ENCODE measurements at regions not wholly inside any gene's neighbourhood (a gene's known extent, or its start where the extent isn't known, plus 50 kb on each side); places are given as distances from the start of the nearest gene placed in this dataset.

DNA sequence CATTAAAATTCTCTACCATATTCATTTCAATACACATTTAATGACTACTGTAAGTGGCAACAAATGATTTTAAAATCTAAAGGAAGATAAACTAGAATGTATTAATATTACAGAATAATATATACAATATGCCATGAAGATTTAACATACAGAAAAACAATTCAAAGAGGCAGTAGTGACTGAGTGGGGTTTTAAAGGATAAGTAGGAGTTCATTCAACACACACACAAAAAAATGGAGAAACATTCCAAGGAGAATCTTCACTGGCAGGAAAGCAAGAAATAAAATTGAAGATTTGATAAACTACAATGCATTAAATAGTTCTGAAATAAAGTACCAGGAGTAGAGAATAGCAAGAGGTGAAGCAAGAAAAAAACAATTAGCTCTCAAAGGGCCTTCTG is 215.1 kb downstream of the IBTK start:
- TF ChIP-seq, protein P1, sequence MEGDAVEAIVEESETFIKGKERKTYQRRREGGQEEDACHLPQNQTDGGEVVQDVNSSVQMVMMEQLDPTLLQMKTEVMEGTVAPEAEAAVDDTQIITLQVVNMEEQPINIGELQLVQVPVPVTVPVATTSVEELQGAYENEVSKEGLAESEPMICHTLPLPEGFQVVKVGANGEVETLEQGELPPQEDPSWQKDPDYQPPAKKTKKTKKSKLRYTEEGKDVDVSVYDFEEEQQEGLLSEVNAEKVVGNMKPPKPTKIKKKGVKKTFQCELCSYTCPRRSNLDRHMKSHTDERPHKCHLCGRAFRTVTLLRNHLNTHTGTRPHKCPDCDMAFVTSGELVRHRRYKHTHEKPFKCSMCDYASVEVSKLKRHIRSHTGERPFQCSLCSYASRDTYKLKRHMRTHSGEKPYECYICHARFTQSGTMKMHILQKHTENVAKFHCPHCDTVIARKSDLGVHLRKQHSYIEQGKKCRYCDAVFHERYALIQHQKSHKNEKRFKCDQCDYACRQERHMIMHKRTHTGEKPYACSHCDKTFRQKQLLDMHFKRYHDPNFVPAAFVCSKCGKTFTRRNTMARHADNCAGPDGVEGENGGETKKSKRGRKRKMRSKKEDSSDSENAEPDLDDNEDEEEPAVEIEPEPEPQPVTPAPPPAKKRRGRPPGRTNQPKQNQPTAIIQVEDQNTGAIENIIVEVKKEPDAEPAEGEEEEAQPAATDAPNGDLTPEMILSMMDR (IDR thresholded peaks at IDR 0.05) = no peak
- no peak for TF ChIP-seq POLR2A (IDR thresholded peaks at IDR 0.05)
